DND-41 (cell line): ENCODE measurements at regions not wholly inside any gene's neighbourhood (a gene's known extent, or its start where the extent isn't known, plus 50 kb on each side); places are given as distances from the start of the nearest gene placed in this dataset.

ENCODE experiments used
- ATAC-seq: fragments of 200-7000 bp; cut with Tn5 transposase; 3 replicates; pipeline ENCODE4 v1.9.1; 2021; ENCODE audit warnings: low read depth; ENCODE audit not compliant: insufficient read depth
- DNase-seq: peaks from one replicate; pipeline ENCODE4 v3.0.0-alpha.2; 2020
- H2AFZ ChIP-seq: 2 replicates; pipeline ENCODE4 v1.6.0; 2012; ENCODE audit warnings: low read depth, low read length
- H3K27ac ChIP-seq: 2 replicates; pipeline ENCODE4 v1.5.1; 2012; ENCODE audit warnings: low read length, inconsistent platforms
- H3K27me3 ChIP-seq: fragments of 200-600 bp; sonication (generic); 2 replicates; pipeline ENCODE4 v1.6.0; 2012; ENCODE audit warnings: low read length, mild to moderate bottlenecking, inconsistent platforms; ENCODE audit not compliant: insufficient read depth, poor library complexity
- H3K36me3 ChIP-seq: 2 replicates; pipeline ENCODE4 v1.5.1; 2012; ENCODE audit warnings: low read length, inconsistent platforms; ENCODE audit not compliant: insufficient read depth
- H3K4me1 ChIP-seq: 2 replicates; pipeline ENCODE4 v1.5.1; 2012; ENCODE audit warnings: mild to moderate bottlenecking, low read length; ENCODE audit not compliant: insufficient read depth
- H3K4me2 ChIP-seq: 2 replicates; pipeline ENCODE4 v1.6.0; 2012; ENCODE audit warnings: mild to moderate bottlenecking, moderate library complexity, low read length, inconsistent platforms; ENCODE audit not compliant: insufficient read depth
- H3K4me3 ChIP-seq, 2 experiments: fragments of 200-600 bp in 1 of 2; shearing (Covaris generic) in 1 of 2; 2 replicates each; pipeline ENCODE4 v1.5.1; 2012 to 2016; ENCODE audit warnings: inconsistent platforms in 2 of 2, low read length in 2 of 2, mild to moderate bottlenecking in 2 of 2, low read depth in 1 of 2, moderate library complexity in 1 of 2
- H3K79me2 ChIP-seq: 2 replicates; pipeline ENCODE4 v1.6.0; 2012; ENCODE audit warnings: low read length, inconsistent platforms; ENCODE audit not compliant: insufficient read depth
- H3K9ac ChIP-seq: 2 replicates; pipeline ENCODE4 v1.6.0; 2012; ENCODE audit warnings: low read depth, mild to moderate bottlenecking, inconsistent platforms, low read length, moderate library complexity
- H3K9me3 ChIP-seq: 2 replicates; pipeline ENCODE4 v1.5.1; 2012; ENCODE audit warnings: low read length, moderate library complexity, mild to moderate bottlenecking, inconsistent platforms; ENCODE audit not compliant: insufficient read depth, severe bottlenecking
- H4K20me1 ChIP-seq: 2 replicates; pipeline ENCODE4 v1.6.0; 2012; ENCODE audit warnings: low read length; ENCODE audit not compliant: insufficient read depth
- EZH2 ChIP-seq: IDR thresholded peaks from 3 replicates; pipeline ENCODE4 v1.6.1; 2012; ENCODE audit warnings: borderline replicate concordance, low read depth, mild to moderate bottlenecking, moderate library complexity, low read length, inconsistent platforms; ENCODE audit not compliant: severe bottlenecking
- TF ChIP-seq, protein P1 (sequence below): IDR thresholded peaks from 2 replicates; pipeline ENCODE4 v1.5.1; 2012; ENCODE audit warnings: borderline replicate concordance, low read length, moderate library complexity, mild to moderate bottlenecking; ENCODE audit not compliant: poor library complexity, severe bottlenecking; ENCODE audit errors: extremely low read depth

DNA sequence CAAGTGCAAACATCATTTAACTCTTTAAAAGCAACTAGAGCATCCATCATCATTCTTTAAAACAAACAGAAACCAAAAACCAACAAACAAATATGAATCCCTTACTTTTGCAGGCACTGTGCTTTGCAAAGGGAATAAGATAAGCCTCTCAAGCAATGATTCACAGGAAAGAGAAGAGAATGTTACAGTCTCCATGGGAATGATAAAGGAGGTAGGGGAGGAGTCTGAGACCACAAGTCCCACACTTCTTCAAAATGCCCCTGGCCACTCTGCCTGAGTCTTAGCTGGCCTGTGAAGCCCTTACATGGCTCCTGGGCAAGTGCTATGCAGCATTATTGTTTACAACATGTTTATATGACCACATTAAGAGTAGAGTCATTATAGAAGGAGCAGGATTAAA lies 257.7 kb upstream of the MARCKS start:
- Histone ChIP-seq H3K79me2 (no peaks in the 10 kb centered on the region), H3K4me1 (no peaks in the 10 kb centered on the region), H3K9ac (no peak overlapping the region), H3K4me2 (no peak overlapping the region), H2AFZ (no peak overlapping the region), H3K27me3 (no peaks in the 10 kb centered on the region), H3K27ac (no peak overlapping the region), H3K4me3 (no peak overlapping the region), H3K9me3 (no peaks in the 10 kb centered on the region), H4K20me1 (no peaks in the 10 kb centered on the region), H3K36me3 (no peaks in the 10 kb centered on the region)
- no peak for DNase-seq
- TF ChIP-seq, protein P1, sequence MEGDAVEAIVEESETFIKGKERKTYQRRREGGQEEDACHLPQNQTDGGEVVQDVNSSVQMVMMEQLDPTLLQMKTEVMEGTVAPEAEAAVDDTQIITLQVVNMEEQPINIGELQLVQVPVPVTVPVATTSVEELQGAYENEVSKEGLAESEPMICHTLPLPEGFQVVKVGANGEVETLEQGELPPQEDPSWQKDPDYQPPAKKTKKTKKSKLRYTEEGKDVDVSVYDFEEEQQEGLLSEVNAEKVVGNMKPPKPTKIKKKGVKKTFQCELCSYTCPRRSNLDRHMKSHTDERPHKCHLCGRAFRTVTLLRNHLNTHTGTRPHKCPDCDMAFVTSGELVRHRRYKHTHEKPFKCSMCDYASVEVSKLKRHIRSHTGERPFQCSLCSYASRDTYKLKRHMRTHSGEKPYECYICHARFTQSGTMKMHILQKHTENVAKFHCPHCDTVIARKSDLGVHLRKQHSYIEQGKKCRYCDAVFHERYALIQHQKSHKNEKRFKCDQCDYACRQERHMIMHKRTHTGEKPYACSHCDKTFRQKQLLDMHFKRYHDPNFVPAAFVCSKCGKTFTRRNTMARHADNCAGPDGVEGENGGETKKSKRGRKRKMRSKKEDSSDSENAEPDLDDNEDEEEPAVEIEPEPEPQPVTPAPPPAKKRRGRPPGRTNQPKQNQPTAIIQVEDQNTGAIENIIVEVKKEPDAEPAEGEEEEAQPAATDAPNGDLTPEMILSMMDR, result no peak
- no peak for TF ChIP-seq EZH2
- ATAC-seq, result no peak

- no peaks in the 10 kb centered on the region for H3K36me3 ChIP-seq
- H3K4me3 ChIP-seq, result no peak overlapping the region
- DNase-seq, result no peak
- no peak overlapping the region for H3K27ac ChIP-seq
- H2AFZ ChIP-seq, result no peak overlapping the region
- TF ChIP-seq, protein P1, result no peak
- TF ChIP-seq EZH2, result no peak
- H3K27me3 ChIP-seq, result no peaks in the 10 kb centered on the region
- H3K9ac ChIP-seq, result no peak overlapping the region
- no peaks in the 10 kb centered on the region for H4K20me1 ChIP-seq
- H3K9me3 ChIP-seq, result no peaks in the 10 kb centered on the region
- H3K4me1 ChIP-seq, result no peaks in the 10 kb centered on the region
- no peak for ATAC-seq
- no peaks in the 10 kb centered on the region for H3K79me2 ChIP-seq
- no peak overlapping the region for H3K4me2 ChIP-seq
Observed at GRCh38 chr6:113600551-113601339, 256.4 kb upstream of the MARCKS start.

DNA sequence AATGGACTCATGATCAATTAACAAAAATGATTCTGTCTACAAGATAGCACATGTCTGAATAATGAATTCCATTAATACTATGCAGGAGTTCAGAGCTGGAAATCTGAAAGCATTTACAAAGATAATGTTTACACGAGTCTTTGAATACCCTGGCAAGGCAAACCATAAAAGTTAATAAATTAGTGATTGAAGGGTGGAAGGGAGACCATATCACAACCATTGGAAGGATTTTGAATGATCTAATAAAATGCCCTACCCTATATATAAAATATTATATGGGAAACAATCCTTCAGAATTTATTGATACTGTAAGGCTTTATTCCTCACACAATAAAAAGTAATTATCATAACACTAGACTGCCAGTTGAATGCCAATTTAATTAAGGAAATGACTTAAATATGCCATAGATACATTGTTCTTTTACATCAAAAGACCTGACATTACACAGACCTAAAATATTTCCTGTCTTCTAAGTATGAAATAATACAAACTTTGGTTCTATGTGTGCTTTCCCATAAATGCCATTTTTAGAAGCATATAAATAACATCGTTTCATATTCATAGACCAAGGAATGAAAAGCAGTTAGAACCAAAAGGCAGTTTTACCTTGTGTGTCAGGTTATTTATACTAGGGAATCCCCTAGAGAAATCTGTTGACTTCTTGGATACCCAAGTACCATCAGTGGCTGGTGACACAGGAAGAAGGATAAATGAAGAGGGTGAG lies 249.2 kb upstream of the MARCKS start:
- Histone ChIP-seq H3K4me1 (no peaks in the 10 kb centered on the region), H4K20me1 (no peaks in the 10 kb centered on the region), H3K27ac (no peak overlapping the region), H2AFZ (no peak overlapping the region), H3K4me3 (no peak overlapping the region), H3K27me3 (no peaks in the 10 kb centered on the region), H3K9ac (no peak overlapping the region), H3K4me2 (no peak overlapping the region), H3K36me3 (no peaks in the 10 kb centered on the region), H3K9me3 (no peaks in the 10 kb centered on the region), H3K79me2 (no peaks in the 10 kb centered on the region)
- TF ChIP-seq EZH2, result no peak
- TF ChIP-seq, protein P1, result no peak
- ATAC-seq (no peak), DNase-seq (no peak)
